NCI-H1930 (cell line): ENCODE measurements at regions not wholly inside any gene's neighbourhood (a gene's known extent, or its start where the extent isn't known, plus 50 kb on each side); places are given as distances from the start of the nearest gene placed in this dataset.
"Not testable (repeated sequence)": the region's sequence is repeated elsewhere in the genome, so short reads cannot be mapped to it uniquely, and the experiment has no call there.

Experiments
- DNase-seq, 2 experiments: peaks; one replicate each; lab custom pipeline; 2025; lab: John Stamatoyannopoulos, UW

DNA sequence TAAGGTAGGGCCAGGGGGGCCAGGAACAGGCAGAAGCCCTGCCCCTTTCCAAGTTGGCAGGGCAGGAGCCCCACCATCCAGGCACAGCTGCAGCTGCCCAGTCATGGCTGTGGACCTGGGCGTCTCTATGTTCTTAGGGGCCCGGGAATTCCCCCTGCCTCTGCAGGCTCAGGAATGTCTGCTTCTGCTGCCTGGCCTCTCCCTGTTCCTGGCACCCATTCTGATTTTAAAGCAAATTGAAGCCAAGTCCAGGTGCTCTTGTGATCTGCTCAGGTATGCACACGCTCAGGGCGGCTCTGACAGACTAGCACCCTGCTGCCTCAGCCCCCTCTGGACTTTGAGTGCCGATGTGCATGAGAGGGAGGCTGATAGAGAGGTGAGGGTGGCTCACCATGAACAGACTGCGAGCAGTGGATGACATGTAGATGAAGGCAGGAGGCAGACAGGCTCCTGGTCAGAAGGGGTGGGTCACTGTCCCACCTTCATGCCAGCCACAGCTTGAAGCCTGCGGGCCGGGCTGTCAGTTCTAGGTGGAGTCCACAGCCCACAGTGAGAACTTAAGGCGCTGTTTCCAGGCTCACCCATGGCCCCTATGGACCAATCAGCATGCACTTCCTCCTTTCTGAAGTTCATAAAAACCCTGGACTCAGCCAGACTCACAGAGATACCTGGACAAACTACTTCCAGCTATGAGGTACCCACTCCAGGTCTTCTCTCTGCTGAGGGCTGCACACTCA lies 747.8 kb upstream of the GBE1 start:
- DNase-seq = no peak

DNA sequence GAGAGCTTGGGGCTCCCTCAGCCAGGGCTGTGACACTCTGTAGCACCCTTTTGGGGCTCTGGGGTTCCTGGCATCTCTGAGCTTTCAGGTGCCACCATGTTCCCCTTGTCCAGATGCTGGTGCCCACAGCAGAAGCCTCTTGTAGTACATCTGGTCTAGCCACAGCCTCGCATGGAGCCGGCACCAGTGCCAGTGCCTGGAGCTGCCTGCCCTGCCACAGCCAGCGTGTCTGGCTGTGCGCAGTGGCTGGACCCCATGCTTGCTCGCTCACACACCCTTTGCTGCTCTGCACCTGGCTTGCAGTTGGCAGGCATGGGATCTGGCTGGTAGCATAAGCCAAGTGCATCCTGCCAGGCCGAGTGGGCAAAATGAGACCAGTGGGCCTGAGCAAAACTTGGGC lies 744.8 kb upstream of the GBE1 start:
- no peak for DNase-seq

DNA sequence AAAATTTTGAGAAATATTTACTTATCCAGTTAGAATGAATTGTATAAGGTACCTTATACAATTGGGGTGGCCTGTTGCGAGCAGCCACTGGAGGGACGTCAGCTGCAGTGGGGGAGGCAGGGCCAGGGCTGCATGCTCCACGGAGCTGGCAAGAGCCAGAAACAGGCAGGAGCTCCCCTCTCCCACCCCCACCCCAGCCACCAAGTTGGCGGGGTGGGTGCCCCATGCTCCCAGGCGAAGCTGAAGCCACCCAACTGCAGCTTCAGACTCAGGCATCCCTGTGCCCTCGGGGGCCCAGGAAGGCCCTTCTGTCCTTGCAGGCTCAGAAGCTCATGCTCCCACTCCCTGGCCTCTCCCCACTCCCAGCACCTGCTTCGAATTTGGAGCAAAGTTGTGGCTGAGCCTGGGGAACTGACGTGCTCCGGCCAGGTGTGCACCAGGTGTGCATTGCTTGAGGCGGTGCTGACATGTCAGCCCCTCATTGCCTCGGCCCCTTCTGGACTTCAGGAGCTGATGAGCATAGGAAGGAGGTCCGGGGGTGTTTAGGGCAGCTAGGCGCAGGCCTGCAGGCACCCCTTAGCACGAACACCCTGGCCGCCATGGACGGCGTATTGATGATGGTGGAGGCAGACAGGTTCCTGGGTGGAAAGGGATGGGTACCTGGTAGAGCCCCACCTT lies 743.8 kb upstream of the GBE1 start:
- no peak for DNase-seq

DNA sequence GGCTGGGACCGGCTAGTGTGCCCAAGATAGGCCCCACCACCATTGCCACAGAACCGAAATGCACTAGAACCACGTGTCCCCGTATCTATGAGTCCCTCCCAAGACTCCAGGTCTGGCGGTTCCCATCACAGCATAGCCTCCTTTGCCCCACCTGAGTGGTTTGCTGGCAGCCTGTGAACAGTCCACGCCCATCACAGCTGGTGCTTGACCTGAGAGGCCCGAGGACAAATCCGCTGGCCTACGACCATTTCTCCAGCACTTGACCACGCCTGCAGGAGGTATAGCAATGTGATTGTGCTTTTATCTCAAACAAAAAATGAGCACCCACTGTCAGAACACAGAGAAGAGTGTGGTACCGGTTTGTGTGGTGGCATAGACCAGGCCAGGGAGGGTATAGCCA lies 736.7 kb upstream of the GBE1 start:
- no peak for DNase-seq

DNA sequence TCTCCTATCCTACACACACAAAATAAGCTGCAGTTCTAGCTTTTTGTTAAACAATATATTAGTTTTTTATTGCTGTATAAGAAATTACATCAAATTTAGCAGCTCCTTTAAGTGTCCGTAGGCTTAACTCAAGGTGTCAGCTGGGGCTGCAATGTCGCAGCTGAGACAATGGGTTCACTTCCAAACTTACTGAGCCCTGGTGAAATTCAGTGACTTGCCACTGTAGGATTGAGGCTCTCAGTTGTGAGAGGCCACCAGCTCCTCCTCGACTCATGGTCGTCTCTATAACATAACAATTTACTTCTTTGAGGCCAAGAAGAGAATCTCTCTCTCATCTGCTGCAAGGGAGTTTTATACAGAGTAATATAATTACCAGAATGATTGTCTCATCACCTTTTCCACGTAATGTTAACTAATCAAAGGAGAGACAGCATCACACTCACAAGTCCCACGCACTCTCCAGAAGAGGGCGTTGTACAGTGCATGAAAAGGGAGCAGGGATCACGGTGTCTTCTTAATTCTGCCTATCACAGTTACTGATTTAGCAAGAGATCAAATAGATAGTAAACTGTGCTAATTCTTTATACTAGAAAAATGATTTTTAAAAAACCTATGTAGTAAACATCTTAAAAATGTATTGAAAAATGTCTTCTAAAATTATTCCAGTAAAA lies 735.6 kb upstream of the GBE1 start:
- DNase-seq = no peak

DNA sequence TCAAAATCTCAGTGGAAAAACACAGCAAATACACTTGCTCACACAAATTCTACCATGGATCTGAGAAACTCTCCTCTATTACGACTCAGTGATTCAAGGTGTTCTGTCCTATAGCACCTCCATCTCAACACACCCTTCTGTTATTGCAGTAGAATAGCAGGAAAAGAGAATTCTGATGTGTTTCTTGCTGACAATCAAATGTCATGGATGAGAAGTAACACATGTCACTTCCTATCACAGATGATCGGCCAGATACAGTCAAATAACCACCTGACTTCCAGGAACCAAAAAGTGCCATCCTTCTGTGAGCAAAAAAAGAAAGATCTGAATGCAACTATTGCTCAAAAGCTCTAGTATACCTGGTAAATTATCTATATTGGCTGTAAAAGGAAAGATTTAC lies 734.2 kb upstream of the GBE1 start:
- DNase-seq = no peak

DNA sequence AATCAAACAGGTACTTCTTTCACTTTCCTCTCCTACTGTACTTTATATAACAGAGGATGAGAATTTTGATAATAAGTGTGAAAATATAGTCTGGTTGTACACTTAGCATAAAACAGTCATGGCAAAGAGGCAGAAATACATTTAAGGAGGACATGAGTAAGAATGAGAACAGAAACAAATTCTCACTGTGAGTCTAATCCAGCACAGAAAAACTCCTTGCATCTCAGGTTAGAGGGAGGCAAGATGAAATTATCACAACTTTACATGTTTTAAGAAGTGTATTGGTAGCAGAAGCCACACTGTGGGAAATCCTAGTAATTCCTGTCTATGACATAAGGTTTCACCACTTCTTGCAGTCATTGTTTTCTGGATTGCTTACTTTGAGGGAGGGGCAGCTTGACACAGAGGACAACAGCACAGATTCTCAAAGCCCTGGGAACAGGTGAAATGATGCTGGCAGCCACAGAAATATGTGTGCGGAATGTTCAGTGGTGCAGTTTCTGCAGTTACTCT lies 733.6 kb upstream of the GBE1 start:
- DNase-seq = no peak

DNA sequence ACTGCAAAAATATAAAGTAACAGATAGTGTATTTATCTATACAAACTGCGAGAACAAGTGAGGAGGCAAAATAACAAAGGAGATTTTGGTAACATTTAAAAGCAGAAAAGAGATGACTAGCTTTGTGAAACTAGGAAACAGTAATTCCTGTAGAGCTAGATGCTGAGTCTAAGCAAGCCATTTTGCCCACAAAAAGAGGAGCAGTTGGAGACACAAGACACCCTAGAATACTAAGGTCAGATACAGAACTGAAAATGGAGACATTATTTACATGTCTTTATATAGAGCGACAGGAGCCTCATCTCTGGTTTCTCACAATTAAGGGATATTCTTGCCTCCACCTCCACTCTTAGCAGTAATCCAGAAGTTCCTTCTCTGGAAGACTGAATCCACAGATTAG lies 732.4 kb upstream of the GBE1 start:
- DNase-seq = no peak

DNA sequence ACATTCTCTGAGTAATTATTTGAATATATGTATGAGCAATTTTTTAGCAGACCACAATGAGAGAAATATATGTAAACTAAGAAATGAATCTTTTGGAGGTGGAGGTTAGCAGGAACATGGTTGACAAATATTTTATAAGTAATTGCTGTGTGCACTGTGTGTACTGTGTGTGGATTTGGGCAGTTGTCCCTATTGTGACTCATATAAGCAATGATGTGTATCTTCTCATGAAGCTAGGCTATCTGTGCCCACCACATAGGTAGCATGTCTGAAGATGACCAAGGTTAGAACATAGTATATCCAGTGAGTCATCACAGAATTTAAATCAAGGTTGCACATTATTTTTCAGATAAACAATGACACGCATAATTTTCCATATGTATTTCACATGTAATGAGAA lies 713.9 kb upstream of the GBE1 start:
- DNase-seq = no peak

DNA sequence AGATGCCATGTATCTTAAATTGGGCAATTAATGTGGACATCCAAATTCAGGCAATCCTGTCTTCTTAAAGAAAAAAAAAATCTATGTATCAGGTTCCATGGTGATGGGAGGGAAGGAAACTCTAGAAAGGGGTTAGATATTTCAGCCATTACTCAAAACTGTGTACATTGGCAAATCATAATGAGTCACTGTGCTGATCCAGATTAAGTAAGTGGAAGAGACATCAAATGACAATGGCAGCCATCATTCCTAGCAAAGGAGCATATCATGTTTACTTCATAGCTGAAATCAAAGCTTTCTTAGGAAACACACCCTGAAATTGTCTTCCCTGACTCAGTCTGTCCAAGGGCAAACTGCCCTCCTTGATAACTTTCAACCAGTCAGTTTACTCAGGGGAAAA lies 713.3 kb upstream of the GBE1 start:
- no peak for DNase-seq

DNA sequence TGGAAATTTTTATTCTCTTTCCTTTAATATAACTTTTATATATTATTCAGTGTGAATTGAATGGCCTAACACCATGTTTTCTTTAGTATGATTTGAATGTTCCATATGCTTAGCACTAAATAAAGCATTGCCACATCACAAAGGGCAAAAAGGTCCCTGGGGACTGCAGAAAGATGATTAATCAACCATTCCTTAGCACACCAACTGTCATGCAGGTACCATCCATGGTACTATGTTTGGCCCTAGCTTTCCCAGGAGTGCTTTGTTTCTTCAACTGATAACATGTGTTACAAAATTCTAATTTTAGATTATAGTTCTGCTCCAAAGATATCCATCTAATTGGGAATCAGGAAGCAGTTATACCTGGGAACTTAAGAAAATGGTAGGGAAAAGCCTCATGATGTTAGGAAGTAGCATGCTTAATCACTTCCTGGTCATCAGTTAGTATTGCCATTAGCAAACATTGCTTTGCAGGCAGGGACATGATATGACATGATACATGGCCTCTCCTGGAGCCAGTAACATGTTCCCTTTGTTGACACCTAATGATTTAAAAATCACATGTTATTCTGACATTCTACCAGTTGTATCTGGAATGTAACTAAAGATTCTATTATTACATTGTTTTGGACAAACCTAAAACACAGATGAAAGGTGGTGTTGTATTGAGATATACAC lies 712.6 kb upstream of the GBE1 start:
- DNase-seq = no peak

DNA sequence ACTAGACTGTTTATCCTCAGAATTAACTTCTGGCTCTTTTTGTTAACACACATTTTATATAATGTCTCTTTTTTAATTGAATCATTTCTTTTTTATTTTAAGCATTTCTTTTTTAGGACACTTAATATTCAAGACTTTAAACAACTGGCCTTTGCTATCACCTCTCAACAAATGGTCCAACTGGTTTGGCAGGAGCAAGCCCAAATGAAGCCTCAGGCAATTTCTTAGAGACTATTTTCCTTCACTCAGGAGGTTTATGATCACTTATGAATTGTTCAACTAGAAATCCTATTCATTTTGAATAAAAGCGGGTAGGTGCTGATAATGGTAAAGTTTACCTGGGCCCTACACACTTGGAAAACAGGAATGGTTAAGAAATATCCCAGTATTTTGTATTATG lies 705.6 kb upstream of the GBE1 start:
- DNase-seq = no peak

DNA sequence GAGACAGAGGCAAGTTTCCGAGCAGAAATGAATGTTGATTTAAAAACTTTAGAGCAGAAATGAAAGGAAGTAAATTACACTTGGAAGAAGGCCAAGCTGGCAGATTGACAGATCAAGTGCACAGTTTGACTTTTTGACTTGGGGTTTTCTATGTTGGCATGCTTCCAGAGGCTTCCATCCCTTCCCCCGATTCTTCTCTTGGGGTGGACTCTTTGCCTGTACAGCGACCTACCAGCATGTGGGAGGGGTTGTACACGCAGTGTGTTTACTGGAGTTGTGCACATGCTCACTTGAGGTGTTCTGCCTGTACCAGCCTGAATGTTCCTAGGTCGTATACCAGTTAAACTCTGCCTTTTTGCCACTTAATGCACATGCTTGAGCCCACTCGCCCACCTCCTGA lies 701.5 kb upstream of the GBE1 start:
- no peak for DNase-seq

DNA sequence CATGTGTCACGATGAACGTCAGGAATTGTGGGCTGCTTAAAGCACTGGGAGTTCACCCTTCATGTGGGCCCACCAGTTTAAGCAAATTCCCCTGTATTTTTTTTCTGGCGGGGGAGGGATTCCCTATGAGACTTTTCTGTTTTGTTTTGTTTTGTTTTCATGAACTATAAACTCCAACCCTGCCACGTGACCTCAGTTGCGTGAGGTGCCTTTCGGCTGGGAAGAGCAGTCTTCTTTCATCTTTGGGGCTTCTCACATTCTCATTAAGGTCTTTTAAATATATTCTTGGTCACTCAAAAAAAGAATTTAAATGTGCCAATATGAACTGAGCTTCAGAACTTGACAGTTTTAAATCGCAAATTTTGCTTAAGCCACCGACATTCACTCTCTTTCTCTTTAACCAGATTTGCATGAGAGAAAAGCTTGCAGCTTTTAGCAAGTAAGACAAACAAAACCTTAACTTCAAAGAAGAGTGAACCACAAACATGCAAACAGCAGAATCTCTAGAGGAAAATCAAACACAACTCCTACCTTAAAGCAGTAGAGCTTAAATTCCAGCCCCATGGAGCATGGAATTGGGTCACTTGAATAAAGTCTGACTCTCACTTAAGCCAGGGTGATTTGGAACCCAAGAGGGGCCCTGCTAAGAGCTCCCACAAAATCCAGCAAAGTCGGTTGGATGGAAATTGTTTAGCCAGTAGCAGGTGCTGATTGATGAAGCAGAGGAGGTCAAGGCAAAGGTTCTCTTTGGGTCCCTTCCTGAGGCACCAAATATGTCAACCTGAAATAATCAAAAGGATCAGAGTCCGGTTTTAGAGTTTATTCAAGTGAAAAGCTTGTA lies 699.8 kb upstream of the GBE1 start:
- no peak for DNase-seq

DNA sequence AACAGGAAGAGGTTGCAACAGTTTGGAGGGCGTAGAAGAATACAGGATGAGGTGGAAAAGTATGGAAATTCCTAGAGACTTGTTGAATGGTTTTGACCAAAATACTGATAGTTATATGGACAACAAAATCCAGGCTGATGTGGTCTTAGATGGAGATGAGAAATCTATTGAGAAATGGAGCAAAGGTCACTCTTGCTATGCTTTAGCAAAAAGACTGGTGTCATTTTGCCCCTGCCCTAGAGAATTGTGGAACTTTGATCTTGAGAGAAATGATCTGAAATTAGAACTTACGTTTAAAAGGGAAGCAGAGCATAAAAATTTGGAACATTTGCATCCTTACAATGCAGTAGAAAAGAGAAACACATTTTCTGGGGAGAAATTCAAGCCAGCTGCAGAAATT lies 686.9 kb upstream of the GBE1 start:
- no peak for DNase-seq

DNA sequence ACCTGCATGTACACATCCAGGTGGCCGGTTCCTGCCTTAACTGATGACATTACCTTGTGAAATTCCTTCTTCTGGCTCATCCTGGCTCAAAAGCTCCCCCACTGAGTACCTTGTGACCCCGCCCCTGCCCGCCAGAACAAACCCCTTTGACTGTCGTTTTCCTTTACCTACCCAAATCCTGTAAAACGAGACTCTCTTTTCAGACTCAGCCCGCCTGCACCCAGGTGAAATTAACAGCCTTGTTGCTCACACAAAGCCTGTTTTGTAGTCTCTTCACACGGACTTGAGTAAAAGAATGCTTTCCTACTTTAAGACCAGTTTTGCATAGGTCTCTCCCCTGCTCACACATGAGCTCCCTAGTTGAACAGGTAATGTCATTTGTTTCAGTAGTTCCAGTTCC lies 667.4 kb upstream of the GBE1 start:
- DNase-seq = not testable (repeated sequence)

DNA sequence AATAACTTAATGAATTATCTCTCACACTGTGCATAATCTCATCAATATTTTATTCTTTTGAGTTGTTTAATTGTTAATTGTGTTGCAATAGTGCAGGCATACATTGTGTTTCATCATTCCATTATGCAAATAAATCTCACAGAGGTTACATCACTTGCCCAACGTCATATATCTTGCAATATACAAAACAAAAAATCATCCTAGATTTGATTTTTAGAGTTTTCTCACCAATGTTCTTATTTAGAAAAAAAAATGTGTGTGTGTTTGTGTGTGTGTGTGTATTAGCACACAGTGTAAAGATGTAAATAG lies 662.5 kb upstream of the GBE1 start:
- no peak for DNase-seq

DNA sequence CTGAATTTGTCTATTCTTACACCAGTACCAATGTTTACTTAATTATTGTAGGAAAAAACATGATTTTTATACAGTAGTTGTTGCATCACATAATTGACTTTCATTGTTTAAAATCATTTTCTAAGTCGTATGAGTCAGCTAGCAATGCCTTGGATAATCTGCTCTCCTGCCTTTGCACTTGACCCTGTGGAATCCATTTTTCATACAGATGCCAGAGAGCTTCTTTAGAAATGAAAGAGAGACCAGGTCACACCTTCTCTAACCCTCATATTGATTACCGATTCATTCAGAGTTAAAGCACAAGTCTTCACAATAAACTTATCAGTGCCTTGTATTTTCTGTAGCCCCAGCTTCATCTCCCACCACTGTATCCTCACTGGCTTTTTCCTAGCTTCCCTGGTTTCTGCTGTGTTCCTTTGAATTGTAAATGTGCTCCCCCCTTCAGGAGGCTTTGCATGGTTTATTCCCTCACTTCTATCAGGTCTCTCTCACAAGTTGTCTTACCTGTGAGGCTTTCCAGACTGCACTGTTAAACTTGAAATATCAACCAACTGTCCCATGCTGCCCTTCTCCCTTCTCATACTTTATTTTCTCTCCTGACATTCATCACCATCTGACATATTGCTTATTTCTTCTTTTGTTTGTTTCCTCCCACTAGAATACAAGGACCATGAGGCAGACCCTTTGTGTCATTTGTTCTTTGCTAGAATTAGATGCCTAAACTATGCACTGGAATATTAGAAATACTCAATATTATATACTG lies 662.0 kb upstream of the GBE1 start:
- DNase-seq = no peak

DNA sequence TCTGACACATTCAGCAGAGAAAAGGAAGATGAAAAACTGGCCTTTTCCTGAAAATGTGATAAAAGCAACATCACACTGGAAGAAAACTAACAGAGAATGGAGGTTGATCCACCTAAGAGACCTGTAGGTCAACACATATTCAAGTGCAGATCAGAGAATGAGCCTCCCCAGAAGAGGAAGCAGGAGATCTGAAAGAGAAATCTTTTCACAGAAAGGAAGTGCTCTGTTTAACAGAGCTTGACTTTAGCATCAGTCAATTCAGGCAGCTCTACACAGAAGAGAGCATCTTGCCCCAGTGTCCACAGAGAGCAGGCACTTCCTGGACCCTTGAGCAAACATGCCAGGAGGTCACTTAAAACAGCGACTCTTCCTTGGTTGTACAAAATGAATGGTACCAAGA lies 655.4 kb upstream of the GBE1 start:
- no peak for DNase-seq

DNA sequence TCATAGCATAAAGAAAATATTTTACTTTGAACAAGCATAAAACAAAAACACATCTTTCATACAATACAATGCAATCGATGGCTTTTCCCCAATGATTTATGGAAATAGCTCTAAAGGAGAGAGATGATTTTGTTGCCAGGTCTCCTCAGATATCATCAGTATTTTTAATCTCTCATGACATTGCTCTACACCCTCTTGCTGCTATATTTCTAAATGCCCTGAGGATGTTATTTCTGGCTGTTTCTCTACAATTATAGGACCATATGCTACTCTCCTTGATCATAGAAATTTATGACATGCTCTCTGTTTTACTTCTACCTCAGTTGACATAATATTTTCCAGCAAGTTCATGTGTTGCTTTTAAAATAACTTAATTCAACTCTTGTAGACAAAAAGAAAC lies 654.9 kb upstream of the GBE1 start:
- DNase-seq = no peak

DNA sequence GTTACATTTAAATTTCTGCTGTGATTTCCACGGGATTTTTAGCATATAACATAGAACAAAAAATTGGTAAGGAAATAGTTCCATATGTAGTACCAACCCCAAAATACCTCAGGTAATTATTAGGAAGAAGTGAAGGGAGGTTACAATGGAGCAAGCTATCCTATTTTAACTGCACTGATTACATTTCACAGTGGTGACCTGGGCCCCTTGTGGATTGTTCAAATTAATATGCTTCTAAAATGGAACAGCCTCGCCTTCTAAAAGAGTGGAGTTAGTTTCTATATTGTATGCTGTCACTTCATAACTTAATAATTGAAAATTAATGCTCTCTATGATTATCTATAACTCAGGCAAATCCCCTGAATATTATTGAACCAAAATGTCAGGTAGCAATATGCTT lies 651.7 kb upstream of the GBE1 start:
- no peak for DNase-seq
